NCI-H2196 treated with DMSO at 0.1 percent for 48 hours (cell line): ENCODE measurements at regions not wholly inside any gene's neighbourhood (a gene's known extent, or its start where the extent isn't known, plus 50 kb on each side); places are given as distances from the start of the nearest gene placed in this dataset.

ENCODE experiments used
- DNase-seq: peaks from one replicate; lab custom pipeline; 2025; ENCODE audit not compliant: unreplicated experiment; lab: John Stamatoyannopoulos, UW

- no peak for DNase-seq
These were observed 214.6 kb downstream of the PRL start for GRCh38 chr6:22082218-22082617.

GRCh38 chr6:22083119-22083518, 213.7 kb downstream of the PRL start:
- DNase-seq: no peak

DNA sequence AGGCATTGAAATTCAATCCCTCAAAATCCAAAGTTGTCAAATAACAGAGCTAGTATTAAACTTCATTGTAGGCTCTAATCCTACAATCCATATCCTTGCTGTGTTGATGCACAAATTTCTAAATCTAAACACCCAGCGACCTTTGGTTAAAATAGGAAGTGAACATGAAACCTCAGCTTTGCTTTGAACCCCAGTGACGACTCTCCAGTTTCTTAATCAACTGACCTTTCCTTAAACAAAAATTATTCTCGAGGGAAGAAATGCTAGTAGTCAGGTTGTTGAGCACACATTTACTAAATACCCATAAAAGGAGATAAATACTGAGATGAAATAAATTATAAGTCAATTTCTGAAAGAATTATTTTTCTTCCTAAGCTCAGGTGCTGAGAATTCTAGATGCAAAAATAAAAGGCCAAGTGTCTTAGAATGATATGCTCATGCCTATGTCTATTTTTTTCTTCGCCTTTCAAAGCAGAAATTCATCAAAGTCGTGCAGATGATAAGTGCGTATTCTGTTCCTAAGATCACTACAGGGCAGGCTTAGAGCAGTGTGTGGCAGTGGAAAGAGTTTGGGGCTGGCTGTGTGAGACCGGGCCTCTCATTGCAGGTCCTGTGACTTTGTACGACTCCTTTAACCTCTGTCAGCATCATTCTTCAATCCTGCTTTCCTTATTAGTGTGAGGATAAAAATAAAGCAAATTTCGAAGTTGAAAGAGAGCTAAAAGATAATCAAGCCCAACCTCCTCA, 208.7 kb downstream of the PRL start:
- no peak for DNase-seq

- DNase-seq: no peak
These were observed 205.3 kb downstream of the PRL start for GRCh38 chr6:22091424-22091948.

DNA sequence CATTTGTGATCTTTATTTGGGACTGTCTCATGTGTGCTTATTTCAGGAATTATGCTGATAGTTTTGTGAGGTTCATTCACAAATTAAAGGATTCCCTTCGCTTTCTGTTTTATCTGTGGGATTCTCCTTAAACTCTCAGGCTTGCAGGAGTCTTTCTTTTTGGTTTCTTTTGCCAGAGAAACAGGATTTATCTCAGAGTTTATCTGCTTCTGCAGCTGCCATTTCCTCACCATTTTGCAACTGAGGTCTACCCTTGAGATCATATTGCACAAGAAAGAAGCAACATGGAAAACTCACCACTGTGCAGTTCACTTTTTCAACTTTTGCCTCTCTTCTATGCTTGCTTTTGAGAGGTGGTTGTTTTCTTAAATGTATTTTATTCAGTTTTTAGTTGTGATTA, 201.0 kb downstream of the PRL start:
- no peak for DNase-seq

- no peak for DNase-seq
These were observed 198.2 kb downstream of the PRL start for GRCh38 chr6:22098601-22099031.

GRCh38 chr6:22099231-22099630, 197.6 kb downstream of the PRL start:
- no peak for DNase-seq

DNA sequence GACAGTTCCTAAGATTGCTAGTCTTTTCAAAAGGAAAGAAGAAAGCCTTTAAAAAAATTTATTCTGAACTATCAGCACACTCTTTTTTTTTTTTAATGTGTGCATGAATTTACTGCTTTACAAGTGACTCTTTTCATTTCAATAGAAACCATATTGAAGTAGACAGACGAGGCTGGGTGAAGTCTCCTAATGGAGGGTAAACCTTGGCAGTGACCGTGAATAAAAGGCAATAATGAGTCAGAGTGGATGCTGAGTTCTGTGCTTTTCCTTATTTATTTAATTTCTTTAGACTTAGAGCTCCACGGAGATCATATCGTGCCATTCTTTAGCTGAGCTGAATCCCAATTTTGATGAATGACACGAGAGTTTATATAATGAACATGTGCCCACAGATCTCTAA, 196.9 kb downstream of the PRL start:
- DNase-seq: no peak

GRCh38 chr6:22101163-22101562, 195.7 kb downstream of the PRL start:
- no peak for DNase-seq

DNA sequence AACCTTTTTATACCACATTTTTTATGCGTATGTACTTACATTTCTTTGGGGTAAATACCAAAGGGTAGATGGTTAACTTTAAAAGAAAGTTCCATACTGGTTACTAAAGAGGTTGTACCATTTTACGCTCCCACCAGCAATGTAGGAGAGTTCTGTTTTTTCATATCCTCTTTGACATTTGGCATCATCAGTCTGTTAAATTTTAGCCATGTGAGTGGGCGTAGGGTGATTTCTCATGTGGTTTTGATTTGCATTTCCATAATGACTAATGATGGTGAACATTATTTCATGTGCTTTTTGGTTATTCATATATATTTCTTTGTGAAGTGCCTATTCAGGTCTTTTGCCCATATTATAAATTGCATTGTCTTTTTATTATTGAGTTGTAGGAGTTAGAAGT, 194.2 kb downstream of the PRL start:
- no peak for DNase-seq

GRCh38 chr6:22106451-22106850, 190.4 kb downstream of the PRL start:
- DNase-seq: no peak

DNA sequence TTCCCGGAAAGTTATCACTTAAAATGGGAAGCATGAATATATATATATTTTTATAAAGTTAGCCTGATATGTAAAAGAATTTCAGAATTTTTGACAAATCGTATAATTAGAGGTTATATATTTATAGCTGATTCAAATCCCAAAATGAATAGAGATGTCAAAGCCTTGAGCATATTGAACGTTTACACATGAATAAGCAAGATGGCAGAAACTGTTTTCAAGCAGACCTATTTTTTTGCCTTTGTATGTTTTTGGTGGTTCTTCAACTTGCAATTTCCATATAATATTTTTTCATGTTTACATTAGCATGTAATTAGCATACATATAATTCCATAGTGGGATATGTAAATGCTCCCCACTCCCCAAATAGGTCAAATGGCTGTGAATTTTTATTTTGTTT, 189.9 kb downstream of the PRL start:
- no peak for DNase-seq

- DNase-seq: no peak
These were observed 188.6 kb downstream of the PRL start for GRCh38 chr6:22108199-22108598.

DNA sequence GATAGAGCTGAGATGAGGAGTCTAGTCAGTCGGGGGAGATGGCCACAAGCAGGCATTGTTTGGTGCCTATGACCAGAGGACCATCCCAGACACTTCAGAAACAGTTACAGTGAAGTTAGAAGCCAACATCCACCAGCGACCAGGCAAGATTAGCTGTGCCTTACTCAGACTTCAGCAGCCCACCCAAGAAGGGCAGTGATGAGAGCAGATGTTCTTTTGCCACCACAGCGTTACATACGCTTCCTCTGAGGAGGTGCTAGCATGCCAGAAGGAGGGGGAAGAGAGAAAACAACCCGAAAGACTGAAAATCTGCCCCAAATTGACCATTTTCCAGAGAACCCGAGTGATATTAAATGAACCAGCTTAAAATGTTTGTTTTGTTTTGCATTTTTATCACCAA, 186.8 kb downstream of the PRL start:
- no peak for DNase-seq

DNA sequence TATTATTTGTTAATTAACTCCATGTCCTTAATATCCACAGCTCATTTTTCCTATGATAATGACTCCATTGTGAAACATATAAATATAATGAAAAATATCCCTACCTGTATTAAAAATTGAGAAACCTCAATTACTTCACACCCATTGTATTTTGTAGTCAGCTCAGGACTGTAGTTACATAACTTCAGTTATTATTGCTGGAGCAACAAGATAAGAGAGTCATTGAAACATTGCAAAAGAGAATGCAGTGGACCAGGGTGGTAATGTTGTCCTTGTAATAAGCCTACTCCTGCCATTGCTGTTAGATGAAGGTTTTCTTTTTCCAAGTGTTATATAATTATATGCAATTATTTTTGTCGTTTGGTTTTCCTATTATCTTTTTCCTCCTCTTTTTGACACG, 184.4 kb downstream of the PRL start:
- DNase-seq: no peak

DNA sequence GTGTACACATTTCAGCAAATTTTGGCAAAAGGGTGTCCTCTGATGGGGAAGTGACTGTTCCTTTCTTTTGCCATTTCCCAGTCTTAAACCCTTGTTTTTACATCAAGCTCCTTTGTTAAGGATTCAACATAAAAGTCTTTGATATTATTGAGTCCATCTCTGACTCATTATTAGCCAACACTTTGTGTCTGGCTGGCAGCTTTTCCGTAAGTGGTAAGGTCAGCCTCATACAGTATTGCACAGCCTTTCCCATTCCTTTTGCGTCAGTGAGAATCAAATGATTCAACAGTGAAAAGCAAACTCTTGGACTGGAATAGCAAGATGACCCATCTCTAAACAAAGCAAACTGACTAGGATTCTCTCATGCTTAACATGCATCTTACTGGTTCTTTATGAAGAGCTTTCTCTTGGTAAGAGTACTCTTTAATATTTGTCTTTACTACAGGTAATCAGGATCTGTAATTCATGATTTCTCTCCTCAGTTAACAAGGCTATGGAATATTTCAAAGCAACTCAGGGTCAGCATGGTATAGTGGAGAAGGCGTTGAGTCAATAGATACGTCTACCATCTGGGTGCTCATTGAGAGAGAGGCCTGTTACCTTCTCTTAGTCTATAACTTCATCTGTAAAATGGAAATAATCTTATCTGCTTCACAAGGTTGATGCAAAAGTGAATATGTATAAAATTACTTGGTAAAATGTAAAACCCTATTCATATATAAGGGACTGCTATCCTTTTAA, 183.6 kb downstream of the PRL start:
- DNase-seq: peak; percentile 13

- DNase-seq: no peak
These were observed 181.3 kb downstream of the PRL start for GRCh38 chr6:22115559-22115958.

DNA sequence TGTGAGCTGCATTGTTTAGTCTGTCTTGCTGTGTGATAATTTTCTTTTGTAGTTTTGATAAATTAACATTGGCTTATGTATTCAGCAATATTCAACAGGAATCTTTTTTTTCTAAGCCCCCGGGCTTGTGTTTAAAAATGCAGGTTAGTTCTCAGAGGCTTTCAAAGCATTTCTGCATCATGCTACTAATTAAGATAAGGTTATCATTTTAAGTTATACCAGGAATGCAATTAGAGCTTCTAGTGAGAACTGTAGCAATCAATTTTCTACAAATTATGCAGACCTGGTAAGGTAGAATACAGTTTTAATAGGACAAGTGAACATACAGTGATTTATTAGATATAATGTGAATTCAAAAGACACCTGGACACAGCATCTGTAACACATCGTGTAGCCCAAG, 179.2 kb downstream of the PRL start:
- DNase-seq: no peak

DNA sequence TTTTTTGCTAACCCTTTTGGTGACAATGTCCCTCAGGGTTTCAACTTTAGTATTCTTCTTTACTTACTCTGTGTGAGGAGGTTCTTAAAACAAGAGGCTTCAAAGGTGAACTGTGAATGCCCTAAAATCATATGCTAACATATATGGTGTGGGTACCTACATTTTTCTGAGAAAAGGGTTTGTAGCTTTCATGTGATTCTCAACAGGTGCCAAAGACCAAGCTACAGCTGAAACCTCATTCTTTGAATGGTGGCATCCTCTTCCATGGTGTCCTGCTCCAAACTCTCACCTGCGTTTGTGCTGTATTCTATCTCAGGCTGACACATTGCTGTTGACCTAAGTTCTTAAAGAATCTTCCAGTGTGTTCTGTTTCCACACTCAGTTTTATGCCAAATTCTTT, 177.3 kb downstream of the PRL start:
- no peak for DNase-seq

- DNase-seq: no peak
These were observed 172.1 kb downstream of the PRL start for GRCh38 chr6:22124756-22125155.

GRCh38 chr6:22126910-22127309, 169.9 kb downstream of the PRL start:
- DNase-seq: no peak

- no peak for DNase-seq
These were observed 167.1 kb downstream of the PRL start for GRCh38 chr6:22129751-22130150.
